ENCODE measurements at regions not wholly inside any gene's neighbourhood (a gene's known extent, or its start where the extent isn't known, plus 50 kb on each side); places are given as distances from the start of the nearest gene placed in this dataset.

DNA sequence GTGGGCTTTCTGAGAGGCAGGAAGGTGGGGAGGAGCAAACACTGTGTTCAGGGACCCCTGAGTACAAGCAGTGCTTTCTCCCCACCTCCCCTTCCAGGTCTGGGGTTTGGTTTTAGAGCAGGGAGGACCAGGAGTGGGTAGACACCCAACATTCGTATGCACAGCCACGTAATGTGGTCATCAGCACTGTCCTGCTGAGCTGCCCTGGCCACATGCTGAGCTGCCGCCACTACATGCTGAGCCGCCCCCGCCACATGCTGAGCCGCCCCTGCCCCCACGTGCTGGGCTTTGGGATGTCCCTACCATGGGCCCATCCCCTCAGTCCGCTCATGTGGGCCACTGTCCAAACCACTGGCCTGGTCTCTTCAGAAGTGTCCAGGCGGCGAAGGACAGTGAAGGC lies 214.9 kb upstream of the CST7 start:
- H3K36me3 Mint-ChIP-seq, result no peaks in the 10 kb centered on the region
- peaks cover 0 to 2% (median 2%) of the 10 kb centered on the region in 3 donors for H3K4me1 Mint-ChIP-seq
- no peak overlapping the region for H3K4me3 Mint-ChIP-seq
- H3K9me3 Mint-ChIP-seq, result no peaks in the 10 kb centered on the region
- no peaks in the 10 kb centered on the region for H3K27me3 Mint-ChIP-seq
- no peak overlapping the region for H3K27ac Mint-ChIP-seq

DNA sequence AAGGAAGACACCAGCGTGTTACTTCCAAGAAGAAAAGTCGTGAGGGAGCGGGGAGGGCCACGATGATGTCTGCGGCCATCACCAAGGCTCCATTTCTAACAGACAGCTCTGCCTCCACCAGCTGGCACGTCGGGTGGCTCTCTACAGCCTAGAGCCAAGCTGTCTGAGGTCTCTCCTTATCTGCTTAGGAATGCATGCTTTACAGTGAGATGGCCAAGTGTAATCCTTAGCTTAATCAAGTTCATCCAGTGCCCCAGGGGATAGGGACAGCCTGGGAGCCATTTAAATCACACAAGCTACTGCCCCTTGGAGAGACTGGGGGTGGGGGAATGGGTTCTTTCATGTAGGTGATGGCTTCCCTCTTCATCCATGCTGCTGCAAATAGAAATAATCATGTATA lies 213.8 kb upstream of the CST7 start:
- Mint-ChIP-seq H3K4me3 (no peak overlapping the region), H3K27me3 (no peaks in the 10 kb centered on the region), H3K9me3 (no peaks in the 10 kb centered on the region), H3K4me1 (peaks cover 6 to 9% (median 7%) of the 10 kb centered on the region in 3 donors), H3K27ac (no peak overlapping the region), H3K36me3 (no peaks in the 10 kb centered on the region)

DNA sequence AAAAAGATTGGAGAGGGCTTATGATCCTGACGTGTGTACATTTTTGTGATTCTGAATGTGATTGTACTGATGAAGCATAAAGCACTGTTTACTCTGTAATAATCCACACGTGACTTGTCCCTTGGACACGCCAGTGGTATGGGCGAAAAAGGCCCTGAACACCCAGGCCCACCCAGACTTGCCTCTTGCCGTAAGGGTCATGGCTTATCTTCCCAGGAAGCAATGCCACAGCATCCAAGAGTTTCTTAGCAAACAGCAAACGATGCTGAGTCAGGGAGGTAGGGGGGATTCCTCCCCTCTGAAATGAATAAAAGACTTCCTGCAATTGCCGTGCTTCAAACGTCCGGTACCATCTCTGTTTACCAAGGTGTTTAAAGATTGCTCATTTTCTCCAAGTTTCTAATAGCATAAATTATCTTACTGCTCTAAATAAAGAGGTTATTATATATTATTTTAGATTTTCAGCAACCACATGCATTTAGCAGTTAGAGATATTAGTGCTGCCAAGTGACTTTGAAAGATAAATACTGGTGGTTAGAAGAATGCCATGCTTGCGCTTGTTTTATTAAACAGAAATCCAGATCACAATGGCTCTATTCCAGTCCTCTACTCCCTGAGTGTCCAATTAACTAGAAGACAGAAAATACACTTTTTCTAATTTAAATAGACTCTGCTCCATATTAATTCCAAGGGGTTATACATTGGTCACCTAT lies 212.8 kb upstream of the CST7 start:
- Mint-ChIP-seq H3K27me3 (no peaks in the 10 kb centered on the region), H3K4me1 (peaks cover 7 to 12% (median 9%) of the 10 kb centered on the region in 3 donors), H3K36me3 (no peaks in the 10 kb centered on the region), H3K27ac (no peak overlapping the region), H3K4me3 (no peak overlapping the region), H3K9me3 (no peaks in the 10 kb centered on the region)

DNA sequence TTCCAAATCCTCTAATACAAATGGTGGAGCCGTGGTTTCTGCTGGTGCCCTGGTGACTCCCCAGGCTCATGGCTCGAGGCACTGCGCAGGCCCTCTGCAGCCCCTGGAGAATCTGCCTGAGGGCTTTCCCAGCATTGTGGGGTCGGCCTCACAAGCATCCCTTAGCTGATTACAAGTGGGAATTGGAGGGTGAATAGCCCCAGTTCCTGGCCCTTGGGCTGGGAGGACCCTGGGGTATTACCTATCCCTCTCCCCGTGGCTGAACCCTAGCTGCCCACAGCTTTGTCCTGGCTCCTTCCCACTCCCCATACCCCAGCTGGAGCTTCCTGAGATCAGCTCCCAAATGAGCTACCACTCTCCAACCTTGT lies 212.2 kb upstream of the CST7 start:
- Mint-ChIP-seq H3K27me3 (no peaks in the 10 kb centered on the region), H3K4me1 (peaks cover 7 to 12% (median 9%) of the 10 kb centered on the region in 3 donors), H3K9me3 (no peaks in the 10 kb centered on the region), H3K4me3 (no peak overlapping the region), H3K36me3 (no peaks in the 10 kb centered on the region), H3K27ac (no peak overlapping the region)

DNA sequence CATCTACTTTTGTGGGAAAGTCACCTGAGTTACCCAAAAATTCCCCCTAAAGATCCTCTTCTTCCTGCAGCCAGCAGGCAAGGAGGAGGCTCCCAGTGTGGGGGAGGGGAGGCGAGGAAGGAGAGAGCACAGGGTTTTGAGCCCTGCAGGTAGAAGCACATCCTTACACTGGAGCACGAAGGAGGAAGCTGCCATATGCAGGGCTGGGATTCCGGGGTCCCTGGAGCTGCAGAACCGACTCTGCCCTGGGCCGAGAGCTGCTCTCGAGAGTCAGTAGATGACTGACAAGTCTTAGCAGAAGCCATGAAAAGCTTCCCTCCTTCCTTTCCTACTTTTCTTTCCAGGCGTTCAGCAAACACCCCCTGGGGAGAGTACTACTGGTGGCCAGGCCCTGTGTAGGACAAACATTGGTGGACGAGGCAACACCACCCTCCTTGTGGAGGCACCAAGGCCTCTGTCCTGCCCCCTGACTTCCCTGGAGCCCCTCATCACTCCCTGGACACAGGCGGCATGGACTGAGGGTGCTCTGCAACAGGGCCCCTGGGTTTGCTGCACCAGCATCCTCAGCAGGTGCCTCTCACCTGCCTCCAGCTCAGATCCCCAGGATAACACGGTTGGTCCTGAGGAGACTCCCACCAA lies 211.7 kb upstream of the CST7 start:
- Mint-ChIP-seq H3K9me3 (no peaks in the 10 kb centered on the region), H3K36me3 (no peaks in the 10 kb centered on the region), H3K27me3 (no peaks in the 10 kb centered on the region), H3K4me3 (no peak overlapping the region), H3K27ac (no peak overlapping the region), H3K4me1 (peaks cover 7 to 12% (median 9%) of the 10 kb centered on the region in 3 donors)

DNA sequence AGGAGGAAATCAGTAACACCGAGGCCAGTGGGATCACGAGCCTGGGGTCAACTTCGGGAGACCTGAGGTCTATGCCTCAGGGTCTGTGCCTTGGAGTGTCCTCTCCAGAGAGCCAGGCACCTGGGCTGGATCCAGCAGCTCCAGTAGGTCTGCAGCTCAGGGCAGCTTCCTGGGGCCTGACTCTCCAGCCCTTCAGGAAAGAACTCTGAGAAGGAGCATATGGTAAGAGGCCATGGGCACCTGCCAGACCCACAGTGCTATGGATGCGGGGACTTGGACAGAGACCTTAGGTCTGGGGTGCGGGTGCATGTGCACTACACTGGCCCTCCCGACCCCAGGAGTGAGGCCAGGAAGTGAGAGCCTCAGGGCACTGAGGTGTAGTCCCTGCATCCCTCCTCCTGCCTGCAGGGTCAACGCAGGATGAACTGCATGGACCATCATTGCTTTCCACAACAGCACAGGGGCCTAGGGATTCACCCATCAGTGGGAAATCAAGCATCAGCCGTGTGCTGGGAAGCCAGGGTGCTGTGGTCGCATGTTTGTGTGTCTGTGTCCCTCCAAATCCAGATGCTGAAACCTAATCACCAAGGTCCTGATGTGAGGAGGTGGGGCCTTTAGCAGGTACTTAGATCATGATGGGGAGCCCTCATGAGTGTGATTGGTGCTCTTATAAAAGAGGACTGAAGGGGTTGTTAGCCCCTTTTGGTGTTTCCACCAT lies 210.9 kb upstream of the CST7 start:
- H3K4me3 Mint-ChIP-seq, result no peak overlapping the region
- H3K9me3 Mint-ChIP-seq, result no peaks in the 10 kb centered on the region

DNA sequence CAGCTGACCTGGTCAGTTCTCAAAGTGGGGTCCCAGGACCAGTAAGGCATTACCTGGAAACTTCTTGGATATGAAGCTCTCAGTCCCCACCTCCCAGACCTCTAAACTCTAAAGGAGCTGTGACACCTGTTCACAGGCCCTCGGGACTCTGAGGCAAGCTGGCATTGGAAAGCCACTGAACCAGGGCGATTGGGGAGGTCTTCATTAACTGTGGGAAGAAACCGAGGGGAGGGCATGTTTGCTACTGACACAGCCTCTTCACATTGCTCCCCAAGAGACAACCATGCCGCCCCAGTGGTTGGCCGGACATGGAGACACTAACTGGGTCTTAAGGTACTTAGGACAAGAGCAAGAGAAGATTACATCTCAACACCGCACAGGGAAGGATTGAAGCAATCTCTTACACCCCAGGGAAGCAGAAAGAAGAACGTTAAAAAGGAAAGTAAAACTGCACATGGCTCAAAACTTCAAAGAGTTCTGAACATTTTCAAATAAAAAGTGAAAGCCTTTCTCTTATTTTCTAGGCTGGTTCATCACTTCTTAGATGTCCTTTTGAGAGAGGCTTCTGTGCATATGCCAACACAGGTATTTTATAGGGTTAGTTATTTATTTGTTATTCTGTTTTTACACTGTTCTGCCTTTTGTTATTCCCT lies 210.0 kb upstream of the CST7 start:
- no peaks in the 10 kb centered on the region for H3K9me3 Mint-ChIP-seq
- peak overlapping the region in 1 of 3 donors; percentile 8 for H3K27ac Mint-ChIP-seq
- no peaks in the 10 kb centered on the region for H3K27me3 Mint-ChIP-seq
- peaks cover 7 to 12% (median 9%) of the 10 kb centered on the region in 3 donors for H3K4me1 Mint-ChIP-seq
- no peaks in the 10 kb centered on the region for H3K36me3 Mint-ChIP-seq
- H3K4me3 Mint-ChIP-seq, result peak overlapping the region in 2 of 4 donors; percentile 0 to 81

More for the DNA sequence above, 210.9 kb upstream of the CST7 start:
- no peaks in the 10 kb centered on the region for H3K27me3 Mint-ChIP-seq
- H3K27ac Mint-ChIP-seq, result no peak overlapping the region
- peaks cover 7 to 12% (median 9%) of the 10 kb centered on the region in 3 donors for H3K4me1 Mint-ChIP-seq
- H3K36me3 Mint-ChIP-seq, result no peaks in the 10 kb centered on the region

DNA sequence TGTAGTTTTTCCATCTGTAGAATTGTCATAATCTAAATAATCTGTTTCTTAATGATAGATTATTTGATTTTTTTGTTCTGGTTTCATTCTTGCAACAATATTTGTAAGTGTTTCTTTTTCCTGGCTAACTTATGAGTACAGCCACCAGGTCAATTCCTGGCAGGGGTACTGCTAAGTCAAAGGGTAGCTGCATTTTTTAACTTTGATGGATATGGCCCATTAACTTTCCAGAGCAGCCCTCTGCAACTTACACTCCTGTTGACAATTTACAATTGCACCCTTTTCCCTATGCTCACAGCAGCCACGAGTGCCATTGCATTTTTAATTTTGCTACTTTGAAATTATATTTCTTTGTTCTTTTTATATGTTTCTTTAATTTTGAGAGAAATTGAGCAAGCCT lies 209.3 kb upstream of the CST7 start:
- H3K9me3 Mint-ChIP-seq, result no peaks in the 10 kb centered on the region
- H3K4me1 Mint-ChIP-seq, result peaks cover 7 to 12% (median 9%) of the 10 kb centered on the region in 3 donors
- H3K36me3 Mint-ChIP-seq, result no peaks in the 10 kb centered on the region
- H3K4me3 Mint-ChIP-seq, result no peak overlapping the region
- H3K27me3 Mint-ChIP-seq, result no peaks in the 10 kb centered on the region
- H3K27ac Mint-ChIP-seq, result peak overlapping the region in 1 of 3 donors; percentile 2

DNA sequence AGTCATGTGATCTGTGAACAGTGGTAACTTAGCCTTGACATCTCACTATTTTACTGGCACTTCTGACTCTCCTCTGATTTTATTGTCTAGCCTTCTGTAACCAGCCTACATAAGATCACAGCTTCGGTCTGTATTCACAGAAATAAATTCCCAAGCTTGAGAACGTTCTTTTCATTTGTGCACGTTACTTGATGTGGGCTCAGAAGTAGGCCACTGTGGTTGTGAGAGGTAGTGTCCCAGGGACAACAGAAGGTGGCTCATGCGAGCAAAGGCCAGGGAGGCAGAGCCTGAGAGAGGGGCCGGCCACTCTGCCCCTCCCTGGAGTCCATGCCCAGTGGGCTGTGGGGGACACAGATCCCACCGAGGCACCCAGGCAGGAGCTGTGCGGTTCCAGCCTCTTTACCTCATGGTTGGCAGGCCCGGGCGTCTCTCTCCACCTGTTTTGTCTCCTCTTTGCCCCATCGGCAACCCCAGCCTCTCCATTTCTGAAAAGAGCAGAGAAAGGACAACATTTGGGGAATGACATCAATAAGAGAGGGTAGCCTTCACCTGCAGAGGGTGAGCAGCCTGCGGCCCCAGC lies 207.5 kb upstream of the CST7 start:
- Mint-ChIP-seq H3K4me1 (peaks cover 7 to 12% (median 9%) of the 10 kb centered on the region in 3 donors), H3K27me3 (no peaks in the 10 kb centered on the region), H3K36me3 (no peaks in the 10 kb centered on the region), H3K4me3 (no peak overlapping the region), H3K27ac (no peak overlapping the region), H3K9me3 (no peaks in the 10 kb centered on the region)

DNA sequence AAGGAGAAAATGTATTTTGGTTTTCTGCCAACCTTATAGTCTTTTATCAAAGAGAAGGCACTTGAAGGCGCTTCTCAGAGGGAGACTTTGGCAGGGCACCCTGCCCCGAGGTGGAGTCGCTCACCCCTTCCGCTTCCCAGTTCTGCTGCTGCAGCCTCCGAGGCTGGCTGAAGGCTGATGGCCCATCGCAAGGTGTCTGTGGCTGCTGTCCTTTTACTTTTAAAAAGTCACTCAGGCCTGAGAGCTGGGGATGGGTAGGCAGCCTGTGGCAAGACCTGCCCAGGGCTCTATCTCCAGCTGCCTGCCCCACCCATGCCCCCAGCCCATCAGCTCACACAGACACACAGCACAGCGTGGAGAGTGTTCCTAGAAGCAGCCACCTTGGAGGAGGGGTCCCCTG lies 206.6 kb upstream of the CST7 start:
- Mint-ChIP-seq H3K36me3 (no peaks in the 10 kb centered on the region), H3K9me3 (no peaks in the 10 kb centered on the region), H3K27ac (no peak overlapping the region), H3K4me3 (no peak overlapping the region), H3K27me3 (no peaks in the 10 kb centered on the region), H3K4me1 (peaks cover 7 to 12% (median 9%) of the 10 kb centered on the region in 3 donors)

DNA sequence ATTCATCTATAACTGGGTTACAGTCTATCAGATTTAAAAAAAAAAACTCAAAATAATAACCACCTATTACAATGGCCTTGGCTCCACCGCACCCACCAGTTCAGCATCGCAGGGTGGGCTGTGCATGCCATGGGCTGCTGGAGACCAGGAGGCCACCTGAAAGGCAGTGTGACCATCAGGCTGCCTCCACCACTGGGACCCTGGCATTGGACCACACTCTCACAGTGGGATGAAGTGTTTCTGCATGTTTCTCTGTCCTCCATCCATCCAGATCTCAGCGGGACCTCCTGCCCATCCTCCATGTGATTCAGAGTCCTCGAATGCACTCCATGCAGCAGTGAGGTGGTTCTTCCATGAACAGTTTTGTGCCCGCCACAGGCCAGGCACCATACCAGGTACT lies 206.1 kb upstream of the CST7 start:
- H3K4me3 Mint-ChIP-seq, result no peak overlapping the region
- H3K4me1 Mint-ChIP-seq, result peaks cover 7 to 12% (median 9%) of the 10 kb centered on the region in 3 donors
- H3K27ac Mint-ChIP-seq, result no peak overlapping the region
- H3K9me3 Mint-ChIP-seq, result no peaks in the 10 kb centered on the region
- no peaks in the 10 kb centered on the region for H3K27me3 Mint-ChIP-seq
- no peaks in the 10 kb centered on the region for H3K36me3 Mint-ChIP-seq

DNA sequence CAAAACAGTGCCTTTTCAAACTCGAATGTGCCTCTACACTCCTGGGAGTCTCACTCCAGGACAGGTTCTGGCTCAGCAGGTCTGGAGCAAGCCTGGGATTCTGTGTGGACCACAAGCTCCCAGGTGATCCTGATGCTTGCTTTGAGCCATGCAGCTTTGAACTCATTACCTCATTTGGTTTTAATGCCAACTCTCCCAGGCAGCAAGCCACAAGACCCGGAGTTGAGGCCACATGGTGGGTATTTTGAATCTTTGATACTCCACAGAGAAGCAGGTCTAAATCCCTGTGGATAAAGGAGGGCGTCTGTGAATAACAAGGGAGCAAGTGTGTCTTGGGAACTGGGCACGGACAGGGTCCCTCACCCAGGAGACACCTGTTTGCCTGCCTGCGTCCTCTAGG lies 205.4 kb upstream of the CST7 start:
- no peaks in the 10 kb centered on the region for H3K36me3 Mint-ChIP-seq
- H3K4me1 Mint-ChIP-seq, result peaks cover 7 to 12% (median 9%) of the 10 kb centered on the region in 3 donors
- no peaks in the 10 kb centered on the region for H3K27me3 Mint-ChIP-seq
- H3K9me3 Mint-ChIP-seq, result no peaks in the 10 kb centered on the region
- no peak overlapping the region for H3K27ac Mint-ChIP-seq
- H3K4me3 Mint-ChIP-seq, result peak overlapping the region in 1 of 4 donors; percentile 47

DNA sequence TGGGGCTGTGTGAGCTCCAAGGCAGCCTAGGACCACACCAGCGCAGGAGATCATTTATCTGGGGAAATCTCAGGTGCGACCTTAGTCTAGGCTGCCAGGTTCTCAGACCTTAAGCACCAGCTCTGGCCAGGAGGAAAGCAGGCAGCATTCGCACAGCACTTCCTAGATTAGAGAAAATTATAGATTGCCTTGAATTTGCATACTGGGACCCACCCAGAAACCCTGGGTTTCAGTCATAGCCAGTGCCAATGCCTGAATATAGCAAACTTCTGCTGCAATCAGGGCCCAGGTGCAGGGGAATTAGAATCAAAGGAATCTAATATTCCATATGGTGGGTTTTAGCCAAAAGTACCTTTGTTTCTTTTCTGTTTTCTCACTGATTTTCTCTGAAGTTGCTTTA lies 204.3 kb upstream of the CST7 start:
- H3K27me3 Mint-ChIP-seq, result no peaks in the 10 kb centered on the region
- H3K4me3 Mint-ChIP-seq, result peak overlapping the region in 1 of 4 donors; percentile 49
- H3K9me3 Mint-ChIP-seq, result no peaks in the 10 kb centered on the region
- peaks cover 0 to 8% (median 2%) of the 10 kb centered on the region in 3 donors for H3K4me1 Mint-ChIP-seq
- H3K27ac Mint-ChIP-seq, result no peak overlapping the region
- H3K36me3 Mint-ChIP-seq, result no peaks in the 10 kb centered on the region

DNA sequence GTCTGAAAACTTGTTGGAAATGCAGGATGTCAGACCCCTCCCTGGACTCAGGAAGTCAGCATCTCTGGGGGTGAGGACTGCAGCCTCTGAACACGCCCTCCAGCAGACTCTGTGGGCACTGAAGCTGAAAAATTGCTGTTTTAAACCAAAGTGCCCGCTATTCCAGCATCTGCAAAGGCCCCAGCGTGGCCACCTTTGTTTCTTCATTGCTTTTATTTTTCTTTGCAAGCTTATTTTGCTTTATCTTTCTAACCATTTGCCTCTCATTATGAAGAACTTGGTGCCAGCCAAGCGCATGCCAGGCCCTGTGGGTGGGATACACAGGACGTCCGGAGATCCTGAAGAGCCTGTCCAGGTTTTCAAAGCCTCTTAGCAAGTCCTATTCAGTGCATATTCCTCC lies 203.9 kb upstream of the CST7 start:
- peak overlapping the region in 1 of 4 donors; percentile 49 for H3K4me3 Mint-ChIP-seq
- H3K27ac Mint-ChIP-seq, result no peak overlapping the region
- peaks cover 0 to 6% (median 0%) of the 10 kb centered on the region in 3 donors for H3K4me1 Mint-ChIP-seq
- H3K9me3 Mint-ChIP-seq, result no peaks in the 10 kb centered on the region
- H3K36me3 Mint-ChIP-seq, result no peaks in the 10 kb centered on the region
- H3K27me3 Mint-ChIP-seq, result no peaks in the 10 kb centered on the region
